ENCODE measurements at regions not wholly inside any gene's neighbourhood (a gene's known extent, or its start where the extent isn't known, plus 50 kb on each side); places are given as distances from the start of the nearest gene placed in this dataset.

DNA sequence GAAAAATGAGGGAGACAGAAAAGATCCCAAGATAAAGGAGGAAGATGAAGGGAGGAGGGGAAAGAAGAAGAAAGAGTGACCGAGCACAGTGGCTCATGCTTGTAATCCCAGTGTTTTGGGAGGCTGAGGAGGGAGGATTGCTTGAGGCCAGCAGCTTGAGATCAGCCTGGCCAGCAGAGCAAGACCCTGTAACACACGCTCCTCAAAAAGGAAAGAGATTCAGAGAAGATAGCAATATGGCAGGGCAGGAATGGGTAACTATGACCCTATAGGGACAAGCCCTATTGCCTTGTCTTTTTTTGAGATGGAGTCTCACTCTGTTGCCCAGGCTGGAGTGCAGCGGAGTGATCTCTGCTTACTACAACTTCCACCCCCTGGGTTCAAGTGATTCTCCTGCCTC, 116.9 kb upstream of the MAP1LC3B2 start:
- Histone ChIP-seq H4K20me1 (ENCODE audit: insufficient read depth, poor library complexity, severe bottlenecking) (no peaks in the 10 kb centered on the region), H3K27me3 (no peaks in the 10 kb centered on the region), H3K27ac (no peak overlapping the region), H3K4me3 (no peak overlapping the region), H3K36me3 (replicated peaks; ENCODE audit: insufficient read depth, low read depth) (no peaks in the 10 kb centered on the region), H3K79me2 (no peaks in the 10 kb centered on the region), H3K4me1 (ENCODE audit: insufficient read depth) (no peaks in the 10 kb centered on the region), H3K9me2 (replicated peaks; ENCODE audit: insufficient read depth) (no peaks in the 10 kb centered on the region), H3K4me2 (no peak overlapping the region), H2AFZ (no peak overlapping the region), H3K9me3 (ENCODE audit: low read depth) (no peaks in the 10 kb centered on the region)
- WGBS (ENCODE audit: low lambda C conversion rate, missing lambda C conversion rate): 90% methylated on average over 3 of the region's 3 CpGs
- no peak for DNase-seq (ENCODE audit: low spot score)
- no peak for TF ChIP-seq EZH2 (IDR thresholded peaks at IDR 0.05; ENCODE audit: borderline replicate concordance)
- no peak for TF ChIP-seq EZH2phosphoT487 (IDR thresholded peaks at IDR 0.05; ENCODE audit: low read depth, severe bottlenecking, unreplicated experiment)
- TF ChIP-seq, protein P1, sequence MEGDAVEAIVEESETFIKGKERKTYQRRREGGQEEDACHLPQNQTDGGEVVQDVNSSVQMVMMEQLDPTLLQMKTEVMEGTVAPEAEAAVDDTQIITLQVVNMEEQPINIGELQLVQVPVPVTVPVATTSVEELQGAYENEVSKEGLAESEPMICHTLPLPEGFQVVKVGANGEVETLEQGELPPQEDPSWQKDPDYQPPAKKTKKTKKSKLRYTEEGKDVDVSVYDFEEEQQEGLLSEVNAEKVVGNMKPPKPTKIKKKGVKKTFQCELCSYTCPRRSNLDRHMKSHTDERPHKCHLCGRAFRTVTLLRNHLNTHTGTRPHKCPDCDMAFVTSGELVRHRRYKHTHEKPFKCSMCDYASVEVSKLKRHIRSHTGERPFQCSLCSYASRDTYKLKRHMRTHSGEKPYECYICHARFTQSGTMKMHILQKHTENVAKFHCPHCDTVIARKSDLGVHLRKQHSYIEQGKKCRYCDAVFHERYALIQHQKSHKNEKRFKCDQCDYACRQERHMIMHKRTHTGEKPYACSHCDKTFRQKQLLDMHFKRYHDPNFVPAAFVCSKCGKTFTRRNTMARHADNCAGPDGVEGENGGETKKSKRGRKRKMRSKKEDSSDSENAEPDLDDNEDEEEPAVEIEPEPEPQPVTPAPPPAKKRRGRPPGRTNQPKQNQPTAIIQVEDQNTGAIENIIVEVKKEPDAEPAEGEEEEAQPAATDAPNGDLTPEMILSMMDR (IDR thresholded peaks at IDR 0.05; ENCODE audit: poor library complexity): no peak

DNA sequence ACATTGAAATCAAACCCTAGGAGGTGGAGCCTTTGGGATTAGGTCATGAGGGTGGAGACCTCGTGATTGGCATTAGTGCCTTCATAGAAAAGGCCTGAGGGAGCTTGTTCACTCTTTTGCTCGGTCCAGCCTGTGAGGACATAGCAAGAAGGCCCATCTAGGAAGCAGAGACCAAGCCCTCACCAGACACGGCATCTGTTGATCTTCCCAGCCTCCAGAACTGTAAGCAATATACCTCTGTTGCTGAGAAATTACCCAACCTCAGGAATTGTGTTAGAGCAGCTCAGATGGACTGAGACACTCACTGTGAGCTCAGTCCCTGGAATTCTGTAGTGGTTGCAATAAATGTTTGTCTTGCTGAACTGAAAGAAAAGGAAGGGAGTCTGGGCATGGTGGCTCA, 116.2 kb upstream of the MAP1LC3B2 start:
- Histone ChIP-seq H3K9me2 (replicated peaks; ENCODE audit: insufficient read depth) (no peaks in the 10 kb centered on the region), H3K4me1 (ENCODE audit: insufficient read depth) (no peaks in the 10 kb centered on the region), H3K4me3 (no peak overlapping the region), H3K27ac (no peak overlapping the region), H2AFZ (no peak overlapping the region), H3K27me3 (no peaks in the 10 kb centered on the region), H3K9me3 (ENCODE audit: low read depth) (no peaks in the 10 kb centered on the region), H3K4me2 (no peak overlapping the region), H4K20me1 (ENCODE audit: insufficient read depth, poor library complexity, severe bottlenecking) (no peaks in the 10 kb centered on the region), H3K36me3 (replicated peaks; ENCODE audit: insufficient read depth, low read depth) (no peaks in the 10 kb centered on the region), H3K79me2 (no peaks in the 10 kb centered on the region)
- DNase-seq (ENCODE audit: low spot score): peak; percentile 37
- 68% methylated on average over 3 of the region's 3 CpGs for WGBS (ENCODE audit: low lambda C conversion rate, missing lambda C conversion rate)
- no peak for TF ChIP-seq EZH2 (IDR thresholded peaks at IDR 0.05; ENCODE audit: borderline replicate concordance)
- TF ChIP-seq, protein P1 (IDR thresholded peaks at IDR 0.05; ENCODE audit: poor library complexity): no peak
- TF ChIP-seq EZH2phosphoT487 (IDR thresholded peaks at IDR 0.05; ENCODE audit: low read depth, severe bottlenecking, unreplicated experiment): no peak

DNA sequence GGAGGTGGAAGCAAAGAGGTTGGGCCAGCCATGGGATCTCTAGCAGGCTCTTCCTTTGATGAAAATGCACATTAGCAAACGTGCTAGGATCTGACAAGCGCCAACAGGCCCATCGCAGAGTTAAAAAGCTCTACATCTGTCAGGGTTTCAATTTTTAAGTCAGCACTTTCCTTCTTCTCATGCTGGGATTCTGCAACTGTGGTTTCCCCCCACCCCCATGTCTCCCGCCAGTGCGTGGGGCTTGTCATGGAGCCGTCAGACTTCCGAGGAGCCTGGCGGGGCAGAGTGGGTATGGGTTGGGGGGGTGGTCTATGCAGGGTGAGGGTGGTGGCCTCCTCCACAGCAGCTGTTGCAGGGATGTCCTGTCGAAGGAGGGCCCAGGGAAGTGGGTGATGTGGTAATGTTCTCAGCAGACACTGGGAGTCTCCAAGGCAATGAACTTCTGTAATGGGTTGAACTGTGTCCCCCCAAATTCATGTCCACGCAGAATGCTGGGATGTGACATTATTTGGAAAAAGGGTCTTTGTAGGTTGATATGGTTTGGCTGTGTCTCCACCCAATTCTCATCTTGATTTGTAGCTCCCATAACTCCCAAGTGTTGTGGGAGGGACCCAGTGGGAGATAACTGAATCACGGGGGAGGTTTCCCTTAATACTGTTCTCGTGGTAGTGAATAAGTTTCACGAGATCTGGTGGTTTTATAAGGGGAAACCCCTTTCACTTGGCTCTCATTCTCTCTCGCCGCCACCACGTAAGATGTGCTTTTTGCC, 115.2 kb upstream of the MAP1LC3B2 start:
- no peak for DNase-seq (ENCODE audit: low spot score)
- 86% methylated on average over 16 of the region's 16 CpGs for WGBS (ENCODE audit: low lambda C conversion rate, missing lambda C conversion rate)
- Histone ChIP-seq H3K4me2 (no peak overlapping the region), H3K9me2 (replicated peaks; ENCODE audit: insufficient read depth) (no peaks in the 10 kb centered on the region), H3K79me2 (no peaks in the 10 kb centered on the region), H2AFZ (no peak overlapping the region), H4K20me1 (ENCODE audit: insufficient read depth, poor library complexity, severe bottlenecking) (no peaks in the 10 kb centered on the region), H3K4me1 (ENCODE audit: insufficient read depth) (no peaks in the 10 kb centered on the region), H3K27me3 (no peaks in the 10 kb centered on the region), H3K27ac (no peak overlapping the region), H3K9me3 (ENCODE audit: low read depth) (no peaks in the 10 kb centered on the region), H3K4me3 (no peak overlapping the region), H3K36me3 (replicated peaks; ENCODE audit: insufficient read depth, low read depth) (no peaks in the 10 kb centered on the region)
- TF ChIP-seq EZH2 (IDR thresholded peaks at IDR 0.05; ENCODE audit: borderline replicate concordance): no peak
- TF ChIP-seq, protein P1 (IDR thresholded peaks at IDR 0.05; ENCODE audit: poor library complexity): no peak
- TF ChIP-seq EZH2phosphoT487 (IDR thresholded peaks at IDR 0.05; ENCODE audit: low read depth, severe bottlenecking, unreplicated experiment): no peak

All from hepatocyte (in vitro differentiated cells).